K562 (cell line): ENCODE measurements at regions not wholly inside any gene's neighbourhood (a gene's known extent, or its start where the extent isn't known, plus 50 kb on each side); places are given as distances from the start of the nearest gene placed in this dataset.

Experiments used
- ATAC-seq: fragments of 200-7000 bp; cut with Tn5 transposase; 3 replicates; pipeline ENCODE4 v1.9.1; 2020; ENCODE audit warnings: moderate library complexity
- BruUV-seq: library from RNA; stranded (reverse); fragments of 400-500 nt; replicated peaks from 2 replicates; lab custom pipeline; 2021; lab: Mats Ljungman, UMichigan
- CTCF ChIA-PET: fragments of 300-600 bp; formaldehyde crosslinking; extraction: SDS; loops from one replicate; lab custom pipeline; 2021; ENCODE audit warnings: low intra/inter-chr PET ratio; lab: Yijun Ruan, JAX
- POLR2A ChIA-PET: fragments of 300-600, 350-650 bp; sonication (Branson Sonifier 250); formaldehyde crosslinking; extraction: SDS; loops from one replicate; lab custom pipeline; 2021; ENCODE audit warnings: antibody characterized with exemption, inconsistent platforms; lab: Yijun Ruan, JAX
- DNase-seq, 4 experiments: peaks; one replicate each; pipeline versions ENCODE4 v3.0.0 to v3.0.0-alpha.2; 2011 to 2018; ENCODE audit warnings: low spot score in 3 of 4, mixed read lengths in 3 of 4; ENCODE audit errors: extremely low read depth in 1 of 4
- FAIRE-seq: peaks from 2 replicates; lab custom pipeline; 2011; peaks lifted over from hg19 to GRCh38; lab: Jason Lieb, UNC
- H2AFZ ChIP-seq: 2 replicates; pipeline ENCODE4 v1.6.0; 2011; ENCODE audit warnings: low read depth, low read length, control low read depth, inconsistent platforms
- H3K27ac ChIP-seq: fragments of 200-600 bp; 3 replicates; pipeline ENCODE4 v1.8.0; 2011; ENCODE audit warnings: low read depth, mild to moderate bottlenecking, control low read depth, inconsistent platforms, low read length, moderate library complexity, mixed read lengths; ENCODE audit errors: extremely low read depth
- H3K27me3 ChIP-seq, 2 experiments: fragments of 300-600 bp in 1 of 2; 2 replicates in 1 of 2; 3 replicates in 1 of 2; pipeline versions ENCODE4 v1.6.0 to v1.8.0; 2011; ENCODE audit warnings: inconsistent platforms in 2 of 2, low read length in 2 of 2, mild to moderate bottlenecking in 1 of 2, mixed read lengths in 1 of 2, moderate library complexity in 1 of 2; ENCODE audit not compliant: control insufficient read depth in 2 of 2, insufficient read depth in 2 of 2
- H3K36me3 ChIP-seq: fragments of 300-600 bp; 3 replicates; pipeline ENCODE4 v1.8.0; 2011; ENCODE audit warnings: mild to moderate bottlenecking, low read length, inconsistent platforms; ENCODE audit not compliant: control insufficient read depth, insufficient read depth
- H3K4me1 ChIP-seq, 2 experiments: fragments of 200-600 bp in 1 of 2; replicated peaks in 1 of 2; 2 replicates in 1 of 2; 3 replicates in 1 of 2; pipeline versions ENCODE4 v1.5.1 to v1.8.0; 2011; ENCODE audit warnings: inconsistent platforms in 2 of 2, low read length in 2 of 2, mild to moderate bottlenecking in 1 of 2, mixed read lengths in 1 of 2, moderate library complexity in 1 of 2; ENCODE audit not compliant: control insufficient read depth in 2 of 2, insufficient read depth in 2 of 2
- H3K4me2 ChIP-seq: 2 replicates; pipeline ENCODE4 v1.6.1; 2011; ENCODE audit warnings: low read length, control low read depth, inconsistent platforms, mixed read lengths; ENCODE audit not compliant: insufficient read depth
- H3K4me3 ChIP-seq: fragments of 200-600 bp; sonication (generic), shearing (Covaris generic); 2 replicates; pipeline ENCODE4 v1.5.1; 2016; ENCODE audit warnings: control low read depth, inconsistent platforms
- H3K79me2 ChIP-seq: fragments of 200-600 bp; 3 replicates; pipeline ENCODE4 v1.8.0; 2011; ENCODE audit warnings: low read length, inconsistent platforms; ENCODE audit not compliant: control insufficient read depth, insufficient read depth
- H3K9ac ChIP-seq, 2 experiments: 2 replicates each; pipeline versions ENCODE4 v1.6.0 to v1.6.1; 2011; ENCODE audit warnings: low read depth in 2 of 2, low read length in 2 of 2, control low read depth in 1 of 2, inconsistent platforms in 1 of 2, mild to moderate bottlenecking in 1 of 2, mixed read lengths in 1 of 2; ENCODE audit not compliant: insufficient read depth in 1 of 2
- H3K9me1 ChIP-seq: one replicate; pipeline ENCODE4 v1.6.0; 2011; ENCODE audit warnings: inconsistent platforms, mild to moderate bottlenecking, low read length, moderate library complexity; ENCODE audit not compliant: control insufficient read depth, insufficient read depth
- H3K9me3 ChIP-seq: replicated peaks from 2 replicates; pipeline ENCODE4 v1.5.1; 2011; ENCODE audit warnings: low read depth, low read length, inconsistent platforms; ENCODE audit not compliant: control insufficient read depth, insufficient read depth
- H4K20me1 ChIP-seq: replicated peaks from 2 replicates; pipeline ENCODE4 v1.6.1; 2011; ENCODE audit warnings: low read length, inconsistent platforms, mixed read lengths; ENCODE audit not compliant: control insufficient read depth, insufficient read depth
- ETV5 ChIP-seq: sonication (generic); formaldehyde crosslinking; IDR thresholded peaks from 2 replicates; pipeline ENCODE4 v1.4.0; 2020; ENCODE audit warnings: low read depth, mild to moderate bottlenecking, missing genetic modification reagents
- FOXK1 ChIP-seq: sonication (generic); formaldehyde crosslinking; IDR thresholded peaks from 2 replicates; pipeline ENCODE4 v1.8.0; 2022; ENCODE audit warnings: missing genetic modification reagents, mild to moderate bottlenecking, borderline replicate concordance
- MAFF ChIP-seq: IDR thresholded peaks from 2 replicates; pipeline ENCODE4 v1.6.1; 2012; ENCODE audit warnings: low read length, improper control_type of control experiment
- RBM34 ChIP-seq: fragments of 200-400 bp; formaldehyde crosslinking; IDR thresholded peaks from 2 replicates; pipeline ENCODE4 v1.6.1; 2018; ENCODE audit warnings: low read length, borderline replicate concordance; ENCODE audit not compliant: insufficient read depth
- SIRT6 ChIP-seq: IDR thresholded peaks from one replicate; pipeline ENCODE4 v1.6.1; 2012; ENCODE audit warnings: low read depth, mild to moderate bottlenecking, control low read depth, inconsistent platforms, low read length, moderate library complexity
- SP2 ChIP-seq: IDR thresholded peaks from 2 replicates; pipeline ENCODE4 v1.6.1; 2011; ENCODE audit warnings: mild to moderate bottlenecking, low read depth, low read length, moderate library complexity; ENCODE audit not compliant: poor library complexity, severe bottlenecking; ENCODE audit errors: extremely low read depth
- ZNF316 ChIP-seq: fragments of 450-650 bp; IDR thresholded peaks from 2 replicates; pipeline ENCODE4 v1.6.1; 2016
- ZNF717 ChIP-seq: fragments of 250-450 bp; sonication (Bioruptor Pico); IDR thresholded peaks from 2 replicates; pipeline ENCODE4 v1.5.0; 2021
- WGBS: fragments of 100-300 bp; shearing (Covaris generic); methylation state at CpG from one replicate; pipeline ENCODE4 v1.1.6; 2016; ENCODE audit warnings: low coverage, mixed read lengths; ENCODE audit not compliant: insufficient coverage; ENCODE audit errors: missing lambda C conversion rate; 5-methylcytosine and 5-hydroxymethylcytosine counted together
- in situ Hi-C: fragments of 300-500 bp; cut with MboI; formaldehyde crosslinking; loops from 4 replicates; pipeline ENCODE4 v1.15.0; 2018; ENCODE audit warnings: inconsistent platforms, mixed read lengths
- intact Hi-C: fragments of 100-400 bp; cut with micrococcal nuclease; formaldehyde crosslinking; loops from 2 replicates; pipeline ENCODE4 v1.14.2; 2022
- TF ChIP-seq, protein P1 (sequence below): fragments of 450-650 bp; formaldehyde crosslinking; conservative IDR thresholded peaks from 2 replicates; pipeline ENCODE4 v1.4.0; 2022; ENCODE audit warnings: mild to moderate bottlenecking, missing genetic modification characterization
- TF ChIP-seq, protein P2 (sequence below): sonication (generic); formaldehyde crosslinking; IDR thresholded peaks from 2 replicates; pipeline ENCODE4 v1.8.1; 2022; ENCODE audit warnings: missing genetic modification reagents

DNA sequence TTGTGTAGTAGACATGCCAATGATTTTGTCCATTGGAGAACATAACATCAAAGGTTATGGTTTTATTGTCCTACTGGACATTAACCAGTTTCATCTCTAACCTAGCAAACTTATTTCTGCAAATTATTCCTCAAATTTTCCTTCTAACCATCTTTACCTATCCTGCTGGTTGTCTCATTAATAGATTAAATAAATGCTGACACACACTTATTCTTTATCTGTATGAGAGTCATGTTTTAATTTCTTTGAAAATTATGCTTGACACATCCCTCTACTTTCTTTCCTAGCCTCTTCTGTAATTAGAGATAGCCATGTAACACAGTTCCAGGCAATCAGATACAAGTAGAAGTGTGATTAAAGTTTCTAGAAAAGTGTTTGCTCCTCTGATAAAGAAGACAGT, 98.9 kb downstream of the RPS29 start (continued):
- TF ChIP-seq RBM34 = no peak
- TF ChIP-seq ETV5 (CRISPR knock-in tag) = no peak
- TF ChIP-seq, protein P1, sequence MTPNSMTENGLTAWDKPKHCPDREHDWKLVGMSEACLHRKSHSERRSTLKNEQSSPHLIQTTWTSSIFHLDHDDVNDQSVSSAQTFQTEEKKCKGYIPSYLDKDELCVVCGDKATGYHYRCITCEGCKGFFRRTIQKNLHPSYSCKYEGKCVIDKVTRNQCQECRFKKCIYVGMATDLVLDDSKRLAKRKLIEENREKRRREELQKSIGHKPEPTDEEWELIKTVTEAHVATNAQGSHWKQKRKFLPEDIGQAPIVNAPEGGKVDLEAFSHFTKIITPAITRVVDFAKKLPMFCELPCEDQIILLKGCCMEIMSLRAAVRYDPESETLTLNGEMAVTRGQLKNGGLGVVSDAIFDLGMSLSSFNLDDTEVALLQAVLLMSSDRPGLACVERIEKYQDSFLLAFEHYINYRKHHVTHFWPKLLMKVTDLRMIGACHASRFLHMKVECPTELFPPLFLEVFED (CRISPR knock-in tag) = no peak
- TF ChIP-seq SP2 = no peak
- TF ChIP-seq ZNF316 = peak; percentile 74
- no peak for TF ChIP-seq ZNF717 (CRISPR knock-in tag)
- TF ChIP-seq FOXK1 (CRISPR knock-in tag) = no peak

DNA sequence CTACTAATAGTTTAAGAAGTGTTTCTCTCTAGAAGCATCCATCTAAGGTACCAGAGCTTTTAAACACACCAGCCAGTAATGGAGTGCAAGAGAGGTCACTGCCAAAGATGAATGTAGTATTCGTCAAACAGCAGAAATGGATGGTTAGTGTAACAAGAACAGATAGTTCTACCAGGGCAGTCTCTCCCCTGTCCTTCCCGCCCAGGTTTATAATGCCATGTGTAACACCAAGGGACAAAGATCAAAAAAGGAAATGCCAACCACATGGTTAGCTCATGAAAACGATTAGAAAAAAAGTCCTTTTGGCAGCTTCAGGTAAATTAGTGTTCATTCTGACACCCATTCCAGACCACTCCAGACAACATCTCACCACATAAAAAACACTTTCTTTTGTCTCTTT, 100.9 kb downstream of the RPS29 start:
- no peak overlapping the region for H3K27ac ChIP-seq
- H3K27me3 ChIP-seq = no peaks in the 10 kb centered on the region
- H4K20me1 ChIP-seq = no peaks in the 10 kb centered on the region
- CTCF ChIA-PET = no interaction called here
- H3K79me2 ChIP-seq = no peaks in the 10 kb centered on the region
- H3K9ac ChIP-seq = no peak overlapping the region
- H3K4me1 ChIP-seq = no peaks in the 10 kb centered on the region
- 3% methylated on average over 3 of the region's 3 CpGs for WGBS
- in situ Hi-C loops (no loop called here), intact Hi-C loops (no loop called here)
- H3K36me3 ChIP-seq = no peaks in the 10 kb centered on the region
- no peak overlapping the region for H3K4me3 ChIP-seq
- H3K9me1 ChIP-seq = no peaks in the 10 kb centered on the region
- DNase-seq (no peak), ATAC-seq (no peak), FAIRE-seq (no peak)
- no peak for TF ChIP-seq SIRT6
- no peak for TF ChIP-seq MAFF
- TF ChIP-seq, protein P2, sequence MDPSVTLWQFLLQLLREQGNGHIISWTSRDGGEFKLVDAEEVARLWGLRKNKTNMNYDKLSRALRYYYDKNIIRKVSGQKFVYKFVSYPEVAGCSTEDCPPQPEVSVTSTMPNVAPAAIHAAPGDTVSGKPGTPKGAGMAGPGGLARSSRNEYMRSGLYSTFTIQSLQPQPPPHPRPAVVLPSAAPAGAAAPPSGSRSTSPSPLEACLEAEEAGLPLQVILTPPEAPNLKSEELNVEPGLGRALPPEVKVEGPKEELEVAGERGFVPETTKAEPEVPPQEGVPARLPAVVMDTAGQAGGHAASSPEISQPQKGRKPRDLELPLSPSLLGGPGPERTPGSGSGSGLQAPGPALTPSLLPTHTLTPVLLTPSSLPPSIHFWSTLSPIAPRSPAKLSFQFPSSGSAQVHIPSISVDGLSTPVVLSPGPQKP (CRISPR knock-in tag) = no peak
- no peaks in the 10 kb centered on the region for H3K9me3 ChIP-seq
- POLR2A ChIA-PET = interaction anchor here (0.8 to 1.4 kb wide), 3 partner anchors 9 to 110 kb away, joined by 3 read pairs; no protein-coding TSS in a partner anchor
- H3K4me2 ChIP-seq = no peak overlapping the region
- BruUV-seq = no TSS peak
- H2AFZ ChIP-seq = no peak overlapping the region
